Activated CD4-positive, alpha-beta T cell treated with anti-CD3 and anti-CD28 coated beads, Interleukin-2, Interleukin-6, amounts not matched to agents 100 ng/mL and 50 ng/mL, durations not matched to agents 16 hours and 8 hours (primary cell): ENCODE measurements at regions not wholly inside any gene's neighbourhood (a gene's known extent, or its start where the extent isn't known, plus 50 kb on each side); places are given as distances from the start of the nearest gene placed in this dataset.
"Not testable (repeated sequence)": the region's sequence is repeated elsewhere in the genome, so short reads cannot be mapped to it uniquely, and the experiment has no call there.

Source experiments
- DNase-seq: peaks from one replicate; pipeline ENCODE4 v3.0.0-alpha.2; 2020

- no peak for DNase-seq
These were observed 827.5 kb downstream of the ADCYAP1 start for GRCh38 chr18:1732143-1732542.

- DNase-seq: no peak
These were observed 825.2 kb downstream of the METTL4 start for GRCh38 chr18:1746131-1746530.

- DNase-seq: no peak
These were observed 820.1 kb downstream of the METTL4 start for GRCh38 chr18:1751249-1751648.

GRCh38 chr18:1760901-1761300 is 810.4 kb downstream of the METTL4 start:
- no peak for DNase-seq

GRCh38 chr18:1774261-1774660 is 797.0 kb downstream of the METTL4 start:
- no peak for DNase-seq

- DNase-seq: no peak
These were observed 793.5 kb downstream of the METTL4 start for GRCh38 chr18:1777843-1778242.

- DNase-seq: no peak
These were observed 792.7 kb downstream of the METTL4 start for GRCh38 chr18:1778496-1779178.

- DNase-seq: no peak
These were observed 791.7 kb downstream of the METTL4 start for GRCh38 chr18:1779587-1779986.

- DNase-seq: no peak
These were observed 787.2 kb downstream of the METTL4 start for GRCh38 chr18:1784113-1784512.

- DNase-seq: not testable (repeated sequence)
These were observed 785.3 kb downstream of the METTL4 start for GRCh38 chr18:1785980-1786379.

- DNase-seq: no peak
These were observed 774.7 kb downstream of the METTL4 start for GRCh38 chr18:1796636-1797035.

- no peak for DNase-seq
These were observed 774.1 kb downstream of the METTL4 start for GRCh38 chr18:1797235-1797634.

GRCh38 chr18:1805521-1805920 is 765.8 kb downstream of the METTL4 start:
- DNase-seq: no peak

- no peak for DNase-seq
These were observed 764.3 kb downstream of the METTL4 start for GRCh38 chr18:1806884-1807615.

GRCh38 chr18:1811282-1811681 is 760.0 kb downstream of the METTL4 start:
- DNase-seq: no peak

- no peak for DNase-seq
These were observed 746.0 kb downstream of the METTL4 start for GRCh38 chr18:1825296-1825695.

GRCh38 chr18:1840878-1841277 is 730.4 kb downstream of the METTL4 start:
- DNase-seq: no peak

- DNase-seq: no peak
These were observed 724.7 kb downstream of the METTL4 start for GRCh38 chr18:1846640-1847039.

- DNase-seq: no peak
These were observed 722.6 kb downstream of the METTL4 start for GRCh38 chr18:1848716-1849115.

- no peak for DNase-seq
These were observed 721.9 kb downstream of the METTL4 start for GRCh38 chr18:1849386-1849785.

GRCh38 chr18:1857281-1857680 is 714.0 kb downstream of the METTL4 start:
- not testable (repeated sequence) for DNase-seq

- DNase-seq: no peak
These were observed 709.8 kb downstream of the METTL4 start for GRCh38 chr18:1861473-1861872.

- DNase-seq: no peak
These were observed 705.4 kb downstream of the METTL4 start for GRCh38 chr18:1865869-1866268.

- DNase-seq: no peak
These were observed 699.0 kb downstream of the METTL4 start for GRCh38 chr18:1872274-1872673.

- DNase-seq: no peak
These were observed 696.1 kb downstream of the METTL4 start for GRCh38 chr18:1875219-1875618.
